ENCODE measurements at regions not wholly inside any gene's neighbourhood (a gene's known extent, or its start where the extent isn't known, plus 50 kb on each side); places are given as distances from the start of the nearest gene placed in this dataset.

DNA sequence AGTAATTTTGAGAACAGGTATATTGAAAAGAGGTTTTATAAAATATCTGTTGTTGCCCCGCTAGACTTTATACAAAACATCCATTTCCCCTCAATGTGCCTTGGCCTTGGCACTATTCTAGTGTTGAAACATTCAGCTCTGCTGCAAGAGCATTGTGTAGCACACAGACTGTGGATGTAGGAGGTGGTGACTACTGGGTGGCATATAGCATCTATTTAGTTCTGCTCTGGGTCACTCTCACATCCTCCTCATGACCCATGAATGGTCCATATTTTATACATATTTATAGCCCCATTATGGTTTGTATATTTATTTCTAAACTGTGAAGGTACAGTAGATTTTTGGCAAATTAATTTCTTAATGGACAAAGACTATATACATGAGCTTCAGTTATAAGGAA is 1022.0 kb upstream of the CELF4 start:
- no peaks in the 10 kb centered on the region for H3K4me1 ChIP-seq
- DNase-seq (ENCODE audit: low spot score in 2 of 2), result no peak
- no peak overlapping the region for H3K4me3 ChIP-seq
- 94% methylated on average over 1 of the region's 1 CpG for WGBS
- H3K27me3 ChIP-seq, result no peaks in the 10 kb centered on the region
- H3K27ac ChIP-seq, result no peak overlapping the region
- H3K9me3 ChIP-seq, result no peaks in the 10 kb centered on the region
- no peak for TF ChIP-seq POLR2AphosphoS5 (IDR thresholded peaks at IDR 0.05)
- TF ChIP-seq POLR2A (IDR thresholded peaks at IDR 0.05), result no peak
- TF ChIP-seq, protein P1, sequence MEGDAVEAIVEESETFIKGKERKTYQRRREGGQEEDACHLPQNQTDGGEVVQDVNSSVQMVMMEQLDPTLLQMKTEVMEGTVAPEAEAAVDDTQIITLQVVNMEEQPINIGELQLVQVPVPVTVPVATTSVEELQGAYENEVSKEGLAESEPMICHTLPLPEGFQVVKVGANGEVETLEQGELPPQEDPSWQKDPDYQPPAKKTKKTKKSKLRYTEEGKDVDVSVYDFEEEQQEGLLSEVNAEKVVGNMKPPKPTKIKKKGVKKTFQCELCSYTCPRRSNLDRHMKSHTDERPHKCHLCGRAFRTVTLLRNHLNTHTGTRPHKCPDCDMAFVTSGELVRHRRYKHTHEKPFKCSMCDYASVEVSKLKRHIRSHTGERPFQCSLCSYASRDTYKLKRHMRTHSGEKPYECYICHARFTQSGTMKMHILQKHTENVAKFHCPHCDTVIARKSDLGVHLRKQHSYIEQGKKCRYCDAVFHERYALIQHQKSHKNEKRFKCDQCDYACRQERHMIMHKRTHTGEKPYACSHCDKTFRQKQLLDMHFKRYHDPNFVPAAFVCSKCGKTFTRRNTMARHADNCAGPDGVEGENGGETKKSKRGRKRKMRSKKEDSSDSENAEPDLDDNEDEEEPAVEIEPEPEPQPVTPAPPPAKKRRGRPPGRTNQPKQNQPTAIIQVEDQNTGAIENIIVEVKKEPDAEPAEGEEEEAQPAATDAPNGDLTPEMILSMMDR (IDR thresholded peaks at IDR 0.05), result no peak
- TF ChIP-seq EP300 (IDR thresholded peaks at IDR 0.05), result no peak
- no peaks in the 10 kb centered on the region for H3K36me3 ChIP-seq

DNA sequence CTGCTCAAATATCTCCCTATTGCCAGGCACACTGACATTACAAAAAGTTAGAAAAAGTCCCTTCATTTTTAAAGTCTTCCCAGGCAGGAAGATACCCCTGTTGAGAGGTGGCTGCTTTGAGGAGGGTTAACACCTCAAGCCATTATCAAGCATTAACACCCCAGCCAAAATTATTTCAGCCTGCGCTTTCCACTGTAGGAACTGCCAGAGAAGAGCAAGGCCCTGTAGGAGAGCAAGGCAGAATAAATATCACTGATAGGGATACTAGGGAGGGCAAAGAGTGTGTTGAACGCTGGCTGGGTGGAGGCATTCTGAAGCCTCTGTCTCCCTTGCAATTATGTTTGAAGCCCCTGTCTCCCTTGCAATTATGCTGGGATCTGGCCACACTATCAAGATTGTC is 1020.7 kb upstream of the CELF4 start:
- TF ChIP-seq, protein P1 (IDR thresholded peaks at IDR 0.05), result no peak
- no peak for TF ChIP-seq POLR2AphosphoS5 (IDR thresholded peaks at IDR 0.05)
- TF ChIP-seq EP300 (IDR thresholded peaks at IDR 0.05), result no peak
- no peak for TF ChIP-seq POLR2A (IDR thresholded peaks at IDR 0.05)

DNA sequence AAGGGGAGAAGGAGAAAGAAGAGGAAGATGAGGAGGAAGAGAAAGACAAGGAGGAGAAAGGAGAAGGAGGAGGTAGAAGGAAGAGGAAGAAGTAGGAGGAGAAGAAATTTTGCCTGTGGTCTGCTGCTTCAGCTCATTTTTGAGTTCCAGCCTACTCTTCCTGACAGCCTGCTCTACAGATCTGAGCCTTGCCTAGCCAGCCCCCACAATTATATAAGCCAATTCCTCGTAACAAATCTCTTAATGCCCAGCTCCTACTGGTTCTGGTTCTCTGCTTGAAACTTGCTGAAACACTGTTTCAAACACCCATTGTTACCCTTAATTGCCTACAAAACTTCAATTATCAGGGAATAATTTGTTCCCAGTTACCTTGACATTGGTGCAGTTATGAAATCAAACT is 1014.2 kb upstream of the CELF4 start:
- no peaks in the 10 kb centered on the region for H3K9me3 ChIP-seq
- WGBS, result 47% methylated on average over 1 of the region's 1 CpG

More for the DNA sequence above, 1020.7 kb upstream of the CELF4 start:
- H3K9me3 ChIP-seq, result no peaks in the 10 kb centered on the region
- no peak for DNase-seq (ENCODE audit: low spot score in 2 of 2)
- no peaks in the 10 kb centered on the region for H3K36me3 ChIP-seq
- no peak overlapping the region for H3K4me3 ChIP-seq
- no peak overlapping the region for H3K27ac ChIP-seq
- no peaks in the 10 kb centered on the region for H3K4me1 ChIP-seq
- 87% methylated on average over 2 of the region's 2 CpGs for WGBS
- H3K27me3 ChIP-seq, result no peaks in the 10 kb centered on the region

DNA sequence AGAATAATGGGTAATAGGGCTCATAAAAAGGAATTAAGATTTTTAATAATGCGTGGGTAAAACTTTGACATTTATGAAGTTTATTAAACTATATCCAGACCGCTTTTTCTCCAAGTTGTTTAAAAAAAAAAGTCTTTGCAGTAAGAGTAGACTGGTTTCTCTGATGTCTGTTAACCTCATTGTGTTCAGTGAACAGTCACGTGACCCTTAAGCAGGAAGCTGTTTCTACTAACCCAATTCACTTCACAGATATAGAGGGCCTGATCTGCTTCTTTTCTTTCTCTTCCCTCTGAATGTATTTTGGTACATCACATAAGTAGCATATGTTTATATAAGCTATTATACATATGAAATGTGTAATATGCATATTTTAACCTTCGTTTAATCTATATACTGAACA is 1011.3 kb upstream of the CELF4 start:
- H3K27ac ChIP-seq, result no peak overlapping the region
- no peaks in the 10 kb centered on the region for H3K36me3 ChIP-seq
- TF ChIP-seq POLR2A (IDR thresholded peaks at IDR 0.05) (no peak), EP300 (IDR thresholded peaks at IDR 0.05) (no peak)
- TF ChIP-seq, protein P1 (IDR thresholded peaks at IDR 0.05), result no peak
- H3K9me3 ChIP-seq, result no peaks in the 10 kb centered on the region
- H3K27me3 ChIP-seq, result no peaks in the 10 kb centered on the region
- DNase-seq (ENCODE audit: low spot score in 2 of 2), result no peak
- H3K4me1 ChIP-seq, result no peaks in the 10 kb centered on the region
- 78% methylated on average over 4 of the region's 4 CpGs for WGBS
- no peak overlapping the region for H3K4me3 ChIP-seq

More for the DNA sequence above, 1014.2 kb upstream of the CELF4 start:
- Histone ChIP-seq H3K4me1 (no peaks in the 10 kb centered on the region), H3K4me3 (no peak overlapping the region), H3K36me3 (no peaks in the 10 kb centered on the region), H3K27ac (no peak overlapping the region), H3K27me3 (no peaks in the 10 kb centered on the region)
- no peak for TF ChIP-seq POLR2AphosphoS5 (IDR thresholded peaks at IDR 0.05)
- TF ChIP-seq POLR2A (IDR thresholded peaks at IDR 0.05), result no peak
- no peak for TF ChIP-seq EP300 (IDR thresholded peaks at IDR 0.05)
- TF ChIP-seq, protein P1 (IDR thresholded peaks at IDR 0.05), result no peak
- DNase-seq (ENCODE audit: low spot score in 2 of 2), result no peak

DNA sequence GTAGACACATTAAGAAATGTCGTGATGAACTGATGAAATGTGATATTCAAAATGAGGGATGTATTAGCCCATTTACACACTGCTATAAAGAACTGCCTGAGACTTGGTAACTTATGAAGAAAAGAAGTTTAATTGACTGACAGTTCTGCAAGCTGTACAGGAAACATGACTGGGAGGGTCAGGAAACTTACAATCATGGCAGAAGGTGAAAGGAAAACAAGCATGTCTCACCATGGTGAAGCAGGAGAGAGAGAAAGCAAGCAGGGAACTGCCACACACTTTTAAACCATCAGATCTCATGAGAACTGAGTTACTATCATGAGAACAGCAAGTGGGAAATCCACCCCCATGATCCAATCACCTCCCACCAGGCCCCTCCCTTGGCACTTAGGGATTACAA is 1010.8 kb upstream of the CELF4 start:
- no peaks in the 10 kb centered on the region for H3K4me1 ChIP-seq
- H3K27ac ChIP-seq, result no peak overlapping the region
- no peaks in the 10 kb centered on the region for H3K9me3 ChIP-seq
- no peak for DNase-seq (ENCODE audit: low spot score in 2 of 2)
- no peaks in the 10 kb centered on the region for H3K36me3 ChIP-seq
- TF ChIP-seq EP300 (IDR thresholded peaks at IDR 0.05) (no peak), POLR2A (IDR thresholded peaks at IDR 0.05) (no peak), POLR2AphosphoS5 (IDR thresholded peaks at IDR 0.05) (no peak)
- TF ChIP-seq, protein P1 (IDR thresholded peaks at IDR 0.05), result no peak
- H3K27me3 ChIP-seq, result no peaks in the 10 kb centered on the region
- H3K4me3 ChIP-seq, result no peak overlapping the region
- 87% methylated on average over 1 of the region's 1 CpG for WGBS
